HCT116 (cell line): ENCODE measurements at regions not wholly inside any gene's neighbourhood (a gene's known extent, or its start where the extent isn't known, plus 50 kb on each side); places are given as distances from the start of the nearest gene placed in this dataset.

ENCODE experiments used
- CTCF ChIP-seq, 3 experiments: fragments of 200-600 bp in 1 of 3; sonication (generic) in 1 of 3; IDR thresholded peaks in 2 of 3; conservative IDR thresholded peaks in 1 of 3; 2 replicates each; pipeline ENCODE4 v1.5.1; 2012 to 2017; ENCODE audit warnings: low read depth in 2 of 3, low read length in 2 of 3, antibody characterized with exemption in 1 of 3, borderline replicate concordance in 1 of 3, control low read depth in 1 of 3, mild to moderate bottlenecking in 1 of 3, mixed read lengths in 1 of 3, mixed run types in 1 of 3, moderate library complexity in 1 of 3; ENCODE audit not compliant: insufficient read depth in 1 of 3
- RAD21 ChIP-seq: IDR thresholded peaks from 2 replicates; pipeline ENCODE4 v1.6.1; 2012; ENCODE audit warnings: low read depth, mild to moderate bottlenecking

GRCh38 chr9:7313389-7313788, 486.2 kb downstream of the DMAC1 start:
- TF ChIP-seq CTCF (IDR thresholded peaks at IDR 0.05 in 2 of 3, conservative IDR thresholded peaks at IDR 0.05 in 1 of 3; ENCODE audit: borderline replicate concordance in 1 of 3, insufficient read depth in 1 of 3, low read depth in 2 of 3, low read length in 2 of 3) (no peak), RAD21 (no peak)
